Kidney epithelial cell (primary cell): ENCODE measurements at regions not wholly inside any gene's neighbourhood (a gene's known extent, or its start where the extent isn't known, plus 50 kb on each side); places are given as distances from the start of the nearest gene placed in this dataset.
A peak's percentile ranks its signal among the peaks of the same experiment; 100 is the strongest.

Experiments used
- DNase-seq: peaks from one replicate; pipeline ENCODE4 v3.0.0-alpha.2; 2010; ENCODE audit warnings: low read depth
- H3K27me3 ChIP-seq: 2 replicates; pipeline ENCODE4 v1.6.0; 2011; ENCODE audit warnings: low read length; ENCODE audit not compliant: control insufficient read depth, insufficient read depth
- H3K36me3 ChIP-seq: 2 replicates; pipeline ENCODE4 v1.5.1; 2011; ENCODE audit warnings: low read length; ENCODE audit not compliant: control insufficient read depth, insufficient read depth
- H3K4me3 ChIP-seq: 2 replicates; pipeline ENCODE4 v1.5.1; 2011; ENCODE audit warnings: low read depth, mild to moderate bottlenecking, control low read depth, low read length
- CTCF ChIP-seq: IDR thresholded peaks from 2 replicates; pipeline ENCODE4 v1.5.1; 2011; ENCODE audit warnings: mild to moderate bottlenecking, moderate library complexity, low read length, control low read depth, inconsistent platforms; ENCODE audit not compliant: insufficient read depth, poor library complexity, severe bottlenecking

- Histone ChIP-seq H3K27me3 (no peaks in the 10 kb centered on the region), H3K36me3 (no peaks in the 10 kb centered on the region), H3K4me3 (no peak overlapping the region)
- DNase-seq, result no peak
- TF ChIP-seq CTCF, result no peak
Observed at GRCh38 chr4:64715741-64716140, 306.5 kb upstream of the TECRL start.

- Histone ChIP-seq H3K36me3 (no peaks in the 10 kb centered on the region), H3K27me3 (no peaks in the 10 kb centered on the region), H3K4me3 (no peak overlapping the region)
- no peak for DNase-seq
- TF ChIP-seq CTCF, result peak; percentile 53
Observed at GRCh38 chr4:64713256-64713840, 304.1 kb upstream of the TECRL start.

GRCh38 chr4:64712590-64712989, 303.3 kb upstream of the TECRL start:
- no peak overlapping the region for H3K4me3 ChIP-seq
- H3K36me3 ChIP-seq, result no peaks in the 10 kb centered on the region
- H3K27me3 ChIP-seq, result no peaks in the 10 kb centered on the region
- no peak for TF ChIP-seq CTCF
- no peak for DNase-seq

- TF ChIP-seq CTCF, result no peak
- no peak for DNase-seq
- Histone ChIP-seq H3K4me3 (no peak overlapping the region), H3K36me3 (no peaks in the 10 kb centered on the region), H3K27me3 (no peaks in the 10 kb centered on the region)
Observed at GRCh38 chr4:64705989-64706388, 296.7 kb upstream of the TECRL start.

- Histone ChIP-seq H3K36me3 (no peaks in the 10 kb centered on the region), H3K27me3 (no peaks in the 10 kb centered on the region), H3K4me3 (no peak overlapping the region)
- TF ChIP-seq CTCF, result no peak
- DNase-seq, result no peak
Observed at GRCh38 chr4:64698171-64698570, 288.9 kb upstream of the TECRL start.

- no peak for TF ChIP-seq CTCF
- no peak for DNase-seq
- Histone ChIP-seq H3K27me3 (no peaks in the 10 kb centered on the region), H3K4me3 (no peak overlapping the region), H3K36me3 (no peaks in the 10 kb centered on the region)
Observed at GRCh38 chr4:64682946-64683345, 273.7 kb upstream of the TECRL start.
